ENCODE measurements at regions not wholly inside any gene's neighbourhood (a gene's known extent, or its start where the extent isn't known, plus 50 kb on each side); places are given as distances from the start of the nearest gene placed in this dataset.

DNA sequence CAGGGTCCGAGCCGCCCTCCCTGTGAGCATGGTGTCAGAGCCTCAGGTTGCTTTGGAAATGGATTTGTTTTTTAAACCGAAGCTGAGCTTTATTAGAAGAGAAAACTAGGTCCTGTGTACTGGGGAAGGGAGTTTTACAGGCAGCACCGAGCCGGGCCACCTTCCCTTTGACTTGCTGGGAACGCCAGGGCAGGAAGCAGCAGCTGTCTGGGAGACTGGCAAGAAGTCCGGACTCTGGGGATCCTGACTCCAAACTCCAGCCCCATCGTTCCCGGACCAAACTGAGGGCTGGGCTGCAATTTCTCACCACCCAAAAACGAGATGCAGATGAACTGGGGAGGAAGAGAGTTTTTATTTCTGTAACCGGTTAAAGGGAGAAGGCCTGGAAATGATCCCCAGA, 214.9 kb upstream of the KCNG1 start:
- no peak for DNase-seq (ENCODE audit: low read depth)
- TF ChIP-seq, protein P1, sequence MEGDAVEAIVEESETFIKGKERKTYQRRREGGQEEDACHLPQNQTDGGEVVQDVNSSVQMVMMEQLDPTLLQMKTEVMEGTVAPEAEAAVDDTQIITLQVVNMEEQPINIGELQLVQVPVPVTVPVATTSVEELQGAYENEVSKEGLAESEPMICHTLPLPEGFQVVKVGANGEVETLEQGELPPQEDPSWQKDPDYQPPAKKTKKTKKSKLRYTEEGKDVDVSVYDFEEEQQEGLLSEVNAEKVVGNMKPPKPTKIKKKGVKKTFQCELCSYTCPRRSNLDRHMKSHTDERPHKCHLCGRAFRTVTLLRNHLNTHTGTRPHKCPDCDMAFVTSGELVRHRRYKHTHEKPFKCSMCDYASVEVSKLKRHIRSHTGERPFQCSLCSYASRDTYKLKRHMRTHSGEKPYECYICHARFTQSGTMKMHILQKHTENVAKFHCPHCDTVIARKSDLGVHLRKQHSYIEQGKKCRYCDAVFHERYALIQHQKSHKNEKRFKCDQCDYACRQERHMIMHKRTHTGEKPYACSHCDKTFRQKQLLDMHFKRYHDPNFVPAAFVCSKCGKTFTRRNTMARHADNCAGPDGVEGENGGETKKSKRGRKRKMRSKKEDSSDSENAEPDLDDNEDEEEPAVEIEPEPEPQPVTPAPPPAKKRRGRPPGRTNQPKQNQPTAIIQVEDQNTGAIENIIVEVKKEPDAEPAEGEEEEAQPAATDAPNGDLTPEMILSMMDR (conservative IDR thresholded peaks at IDR 0.05; ENCODE audit: low read depth, low read length) = no peak
- H3K4me3 ChIP-seq (ENCODE audit: low read depth, low read length) = no peak overlapping the region

DNA sequence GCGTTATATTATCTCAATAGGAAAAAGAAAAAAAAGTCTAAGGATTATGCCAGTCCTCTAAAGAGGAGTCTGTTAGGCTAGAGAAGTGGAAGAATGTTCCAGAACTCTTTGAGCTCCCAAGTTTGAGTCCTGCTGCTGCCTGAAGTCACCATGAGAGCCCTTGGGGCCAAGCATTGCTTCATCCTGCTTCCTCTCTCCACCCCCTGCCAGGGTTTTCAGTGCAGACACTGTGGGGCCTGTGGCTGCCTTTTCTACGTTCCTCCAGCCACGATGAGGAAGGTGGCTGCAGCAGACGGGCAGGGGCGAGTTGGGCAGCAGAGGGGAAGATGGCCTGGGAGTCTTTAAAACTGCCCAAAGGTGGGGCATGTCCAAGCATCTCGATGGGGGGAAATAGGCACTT, 214.4 kb upstream of the KCNG1 start:
- no peak overlapping the region for H3K4me3 ChIP-seq (ENCODE audit: low read depth, low read length)
- TF ChIP-seq, protein P1 (conservative IDR thresholded peaks at IDR 0.05; ENCODE audit: low read depth, low read length) = no peak
- DNase-seq (ENCODE audit: low read depth) = no peak

DNA sequence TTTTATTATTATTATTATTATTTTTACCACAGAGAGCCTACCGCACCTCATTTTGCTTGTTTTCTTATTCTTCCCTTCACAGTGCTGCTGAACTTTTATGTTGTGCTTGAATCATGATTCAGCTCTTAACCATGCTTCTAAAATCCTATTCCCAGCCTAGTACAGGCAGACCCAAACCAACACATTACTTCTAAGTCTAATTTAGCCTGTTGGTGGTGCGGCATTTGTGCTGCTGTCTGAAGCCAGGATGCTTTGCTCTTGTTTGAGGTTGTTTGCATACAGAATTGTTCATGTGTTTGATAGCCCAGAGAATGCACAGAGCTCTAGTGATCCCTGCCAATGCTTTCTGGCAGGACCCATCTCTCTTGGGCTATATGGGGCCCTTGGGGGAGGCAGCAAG, 213.5 kb upstream of the KCNG1 start:
- H3K4me3 ChIP-seq (ENCODE audit: low read depth, low read length) = no peak overlapping the region
- DNase-seq (ENCODE audit: low read depth) = no peak
- TF ChIP-seq, protein P1 (conservative IDR thresholded peaks at IDR 0.05; ENCODE audit: low read depth, low read length) = no peak

DNA sequence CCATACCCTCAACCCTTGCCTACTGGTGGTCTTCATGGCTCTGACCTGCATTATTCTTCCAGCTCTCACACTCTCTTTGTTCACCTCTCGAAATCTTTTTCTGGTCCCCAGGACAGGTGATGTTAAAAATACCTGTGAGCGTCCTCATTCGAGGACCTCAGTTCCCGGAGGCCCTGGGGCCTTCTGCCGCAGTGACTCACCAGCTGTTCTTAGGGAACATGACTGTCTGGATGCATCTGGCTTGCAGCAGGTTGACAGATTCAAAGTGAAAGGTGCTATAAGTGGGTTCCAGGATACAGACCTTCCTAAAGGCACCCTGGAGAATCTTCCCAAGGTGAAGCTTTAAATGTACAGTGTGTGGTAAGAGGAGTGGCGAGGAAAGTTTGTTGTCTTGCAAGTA, 210.4 kb upstream of the KCNG1 start:
- TF ChIP-seq, protein P1 (conservative IDR thresholded peaks at IDR 0.05; ENCODE audit: low read depth, low read length) = no peak
- no peak overlapping the region for H3K4me3 ChIP-seq (ENCODE audit: low read depth, low read length)
- no peak for DNase-seq (ENCODE audit: low read depth)

DNA sequence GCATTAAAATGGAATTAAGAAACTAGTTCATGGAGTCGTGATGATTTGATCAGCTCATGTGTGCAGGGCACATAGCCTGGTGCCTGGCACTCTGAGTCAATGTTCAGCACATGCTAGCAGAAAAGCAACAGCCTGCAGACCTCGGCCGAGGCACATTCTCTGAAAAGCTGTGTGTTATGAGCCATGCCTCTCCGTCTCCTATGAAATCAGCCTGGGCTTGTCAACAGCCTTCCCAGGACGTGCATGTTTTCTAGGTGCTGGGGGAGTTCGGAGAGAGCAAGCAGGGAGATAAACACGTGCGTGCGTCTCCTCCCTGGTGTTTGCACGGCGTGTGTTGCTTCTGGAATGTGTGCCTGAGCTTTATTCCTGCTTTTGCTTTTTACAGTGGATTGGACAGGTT, 207.8 kb upstream of the KCNG1 start:
- no peak for DNase-seq (ENCODE audit: low read depth)

DNA sequence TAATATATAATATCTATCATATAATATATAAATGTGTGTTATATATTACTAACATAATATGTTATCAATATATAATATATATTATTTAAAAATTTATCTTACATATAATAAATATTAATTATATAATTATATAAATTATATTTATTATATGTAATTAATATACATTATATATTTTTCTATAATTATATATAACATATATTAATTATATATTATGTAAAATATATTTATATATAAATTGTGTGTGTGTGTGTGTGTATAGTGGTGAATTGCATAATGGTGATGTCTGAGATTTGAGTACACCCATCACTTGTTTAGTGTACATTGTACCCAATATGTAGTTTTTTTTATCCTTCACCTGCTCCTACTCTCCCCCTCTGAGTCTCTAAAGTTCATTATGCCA, 205.9 kb upstream of the KCNG1 start:
- no peak for DNase-seq (ENCODE audit: low read depth)
- TF ChIP-seq, protein P1 (conservative IDR thresholded peaks at IDR 0.05; ENCODE audit: low read depth, low read length) = no peak

More for the DNA sequence above, 207.8 kb upstream of the KCNG1 start:
- TF ChIP-seq, protein P1 (conservative IDR thresholded peaks at IDR 0.05; ENCODE audit: low read depth, low read length) = no peak
- H3K4me3 ChIP-seq (ENCODE audit: low read depth, low read length) = no peak overlapping the region

DNA sequence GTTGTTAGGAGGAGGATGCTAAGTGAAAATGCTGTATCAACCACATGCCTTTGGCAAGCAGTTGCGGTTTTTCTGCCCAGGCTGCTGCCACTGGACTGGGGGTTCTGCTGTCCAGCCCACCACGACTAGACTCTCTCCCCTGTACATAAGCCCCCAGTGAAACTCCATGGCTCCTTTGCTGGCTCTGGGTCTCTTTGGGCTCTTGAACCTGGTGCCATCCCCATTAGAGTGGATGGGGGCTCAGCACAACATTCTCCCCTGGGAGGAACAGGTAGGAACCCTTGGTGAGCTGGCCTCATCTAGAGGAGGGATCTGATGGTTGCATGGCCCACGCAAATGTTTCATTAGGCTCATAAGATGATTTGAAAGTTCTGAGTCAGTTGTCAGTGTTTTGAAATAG, 204.8 kb upstream of the KCNG1 start:
- no peak for DNase-seq (ENCODE audit: low read depth)
- TF ChIP-seq, protein P1 (conservative IDR thresholded peaks at IDR 0.05; ENCODE audit: low read depth, low read length) = no peak
- H3K4me3 ChIP-seq (ENCODE audit: low read depth, low read length) = no peak overlapping the region

More for the DNA sequence above, 205.9 kb upstream of the KCNG1 start:
- no peak overlapping the region for H3K4me3 ChIP-seq (ENCODE audit: low read depth, low read length)

Measured in epithelial cell of proximal tubule (primary cell).